Omental fat pad (tissue), 3 donors: ENCODE measurements at regions not wholly inside any gene's neighbourhood (a gene's known extent, or its start where the extent isn't known, plus 50 kb on each side); places are given as distances from the start of the nearest gene placed in this dataset.

Experiments
- ATAC-seq: fragments of 150-250 bp; one replicate; pipeline ENCODE4 v1.9.1; 2016; ENCODE audit warnings: mild to moderate bottlenecking, moderate library complexity; ENCODE audit not compliant: low FRiP score
- DNase-seq: peaks from one replicate; pipeline ENCODE4 v3.0.0-alpha.2; 2019; ENCODE audit warnings: low spot score
- TF ChIP-seq, protein P1 (sequence below), 3 donors: fragments of 450-650 bp; IDR thresholded peaks; one replicate each; pipeline ENCODE4 v1.5.1; 2016 to 2017; ENCODE audit warnings: antibody characterized with exemption in 3 of 3, mild to moderate bottlenecking in 3 of 3, moderate library complexity in 2 of 3

DNA sequence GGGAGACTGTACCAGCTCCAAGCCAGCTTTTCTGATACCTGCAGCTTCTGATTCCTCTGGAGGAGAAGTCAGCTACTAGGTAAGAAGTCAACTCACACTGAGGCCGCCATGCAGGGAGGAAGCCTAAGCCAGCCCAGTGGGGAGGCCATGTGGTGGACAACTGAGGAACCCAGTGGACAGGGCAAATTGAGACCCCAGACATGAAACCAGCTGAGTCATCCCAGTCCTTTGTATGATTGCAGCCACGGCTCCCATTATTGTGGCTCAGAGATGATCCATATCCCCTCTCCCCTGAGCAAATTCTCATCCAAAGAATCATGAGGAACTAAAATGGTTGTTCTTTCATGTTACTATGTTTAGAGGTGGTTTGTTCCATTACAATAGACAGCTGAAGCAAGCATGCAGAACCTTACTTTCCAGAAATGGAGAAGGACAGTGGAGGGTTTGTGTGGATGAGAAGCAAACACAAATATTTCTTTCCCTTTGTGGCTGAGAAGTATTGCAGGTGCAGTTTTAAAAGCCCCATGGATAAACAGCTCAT, 1147.3 kb upstream of the TMEM132C start:
- ATAC-seq (no peak), DNase-seq (no peak)
- TF ChIP-seq, protein P1, sequence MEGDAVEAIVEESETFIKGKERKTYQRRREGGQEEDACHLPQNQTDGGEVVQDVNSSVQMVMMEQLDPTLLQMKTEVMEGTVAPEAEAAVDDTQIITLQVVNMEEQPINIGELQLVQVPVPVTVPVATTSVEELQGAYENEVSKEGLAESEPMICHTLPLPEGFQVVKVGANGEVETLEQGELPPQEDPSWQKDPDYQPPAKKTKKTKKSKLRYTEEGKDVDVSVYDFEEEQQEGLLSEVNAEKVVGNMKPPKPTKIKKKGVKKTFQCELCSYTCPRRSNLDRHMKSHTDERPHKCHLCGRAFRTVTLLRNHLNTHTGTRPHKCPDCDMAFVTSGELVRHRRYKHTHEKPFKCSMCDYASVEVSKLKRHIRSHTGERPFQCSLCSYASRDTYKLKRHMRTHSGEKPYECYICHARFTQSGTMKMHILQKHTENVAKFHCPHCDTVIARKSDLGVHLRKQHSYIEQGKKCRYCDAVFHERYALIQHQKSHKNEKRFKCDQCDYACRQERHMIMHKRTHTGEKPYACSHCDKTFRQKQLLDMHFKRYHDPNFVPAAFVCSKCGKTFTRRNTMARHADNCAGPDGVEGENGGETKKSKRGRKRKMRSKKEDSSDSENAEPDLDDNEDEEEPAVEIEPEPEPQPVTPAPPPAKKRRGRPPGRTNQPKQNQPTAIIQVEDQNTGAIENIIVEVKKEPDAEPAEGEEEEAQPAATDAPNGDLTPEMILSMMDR (IDR thresholded peaks at IDR 0.05): no peak

DNA sequence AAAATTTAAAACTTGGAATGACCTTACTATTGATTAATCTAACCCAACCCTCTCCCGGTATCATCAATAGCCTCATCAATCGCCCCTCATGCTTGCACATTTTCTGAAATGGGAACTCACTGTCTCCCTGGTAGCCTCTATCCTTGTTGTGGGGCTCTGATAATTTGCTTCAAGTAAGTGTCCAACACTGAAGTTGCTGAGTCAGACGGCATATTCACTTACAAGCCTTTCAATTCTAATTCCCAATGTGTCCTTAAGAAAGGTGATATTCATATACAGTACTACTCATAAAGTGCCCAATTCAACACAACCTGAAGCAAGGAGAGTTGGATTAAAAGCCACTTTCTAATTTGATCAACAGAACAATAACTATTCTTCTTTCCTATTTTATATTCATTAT, 1146.1 kb upstream of the TMEM132C start:
- ATAC-seq: no peak
- TF ChIP-seq, protein P1 (IDR thresholded peaks at IDR 0.05): no peak
- no peak for DNase-seq

DNA sequence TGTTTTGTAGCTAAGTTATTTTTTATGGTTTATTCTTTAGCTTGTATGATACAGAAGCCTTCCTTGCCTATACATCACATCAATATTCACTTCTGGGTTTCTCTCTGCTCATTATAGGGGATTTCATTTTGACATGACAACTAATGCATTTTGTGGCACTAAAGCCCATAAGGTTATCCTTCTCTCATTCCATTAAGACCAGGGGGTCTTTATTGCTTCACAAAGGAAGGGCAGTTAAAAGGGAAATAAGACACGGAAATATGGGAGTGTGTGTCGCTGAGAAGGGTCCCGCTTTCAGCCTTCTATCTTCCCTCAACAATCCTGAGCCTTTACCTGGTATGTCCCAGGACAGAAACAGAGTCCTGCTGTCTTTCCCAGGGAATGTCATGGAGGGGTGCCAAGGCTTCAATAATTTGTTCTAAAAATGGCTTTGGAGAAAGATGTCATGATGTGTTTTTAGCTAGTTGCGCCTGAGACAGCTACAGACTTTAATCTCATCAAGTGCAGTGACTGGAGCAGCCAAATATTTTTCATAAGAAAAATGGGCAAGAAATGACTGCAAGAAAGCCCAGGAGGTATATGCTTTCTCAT, 1145.4 kb upstream of the TMEM132C start:
- TF ChIP-seq, protein P1 (IDR thresholded peaks at IDR 0.05): no peak
- ATAC-seq (no peak), DNase-seq (no peak)

DNA sequence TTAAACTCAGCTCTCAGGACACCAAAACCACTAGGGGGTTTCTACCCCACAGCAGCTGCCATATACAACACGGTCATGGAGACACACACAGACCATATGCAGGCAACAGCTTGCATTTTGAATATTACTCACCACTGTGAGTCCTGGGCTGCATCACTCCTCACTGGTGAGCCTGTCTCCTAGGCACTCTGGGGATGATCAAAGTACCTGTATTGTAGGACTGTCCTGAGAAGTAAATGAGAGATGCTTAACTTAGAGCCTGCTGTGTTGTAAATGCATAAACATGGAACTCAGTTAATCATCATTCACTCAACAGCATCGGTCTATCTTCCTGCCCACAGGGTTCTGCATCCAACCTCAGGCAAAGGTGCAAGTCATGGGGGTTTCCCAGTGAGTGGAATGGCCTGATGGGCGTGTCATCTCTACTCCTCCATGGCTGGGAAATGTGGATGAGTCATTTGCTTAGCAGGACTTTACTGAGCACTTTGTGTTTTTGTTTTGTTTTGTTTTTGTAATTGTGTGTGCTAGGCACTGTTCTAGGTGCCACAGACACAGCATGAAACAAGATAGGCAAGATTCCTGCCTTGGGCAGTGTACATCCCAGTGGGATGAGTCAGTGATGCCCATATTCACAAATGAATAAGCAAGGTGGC, 1141.2 kb upstream of the TMEM132C start:
- DNase-seq: no peak
- TF ChIP-seq, protein P1 (IDR thresholded peaks at IDR 0.05): no peak
- peak; percentile 89 for ATAC-seq

DNA sequence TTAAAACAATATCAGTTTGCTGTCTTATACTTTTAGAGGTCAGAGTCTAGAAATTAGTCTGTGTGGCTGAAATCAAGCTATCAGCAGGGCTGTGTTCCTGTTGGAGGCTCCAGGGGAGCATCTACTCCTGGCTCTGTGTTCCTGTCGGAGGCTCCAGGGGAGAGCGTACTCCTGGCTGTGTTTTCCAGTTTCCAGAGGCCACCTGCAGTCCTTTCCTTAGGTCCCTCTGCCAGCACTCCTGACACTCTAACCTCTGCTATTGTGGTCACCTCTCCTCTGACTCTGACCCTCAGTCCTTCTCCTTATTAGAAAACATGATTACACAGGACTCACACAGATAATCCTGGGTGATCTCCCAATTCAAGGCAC, 1140.7 kb upstream of the TMEM132C start:
- TF ChIP-seq, protein P1 (IDR thresholded peaks at IDR 0.05): no peak
- ATAC-seq (no peak), DNase-seq (no peak)

DNA sequence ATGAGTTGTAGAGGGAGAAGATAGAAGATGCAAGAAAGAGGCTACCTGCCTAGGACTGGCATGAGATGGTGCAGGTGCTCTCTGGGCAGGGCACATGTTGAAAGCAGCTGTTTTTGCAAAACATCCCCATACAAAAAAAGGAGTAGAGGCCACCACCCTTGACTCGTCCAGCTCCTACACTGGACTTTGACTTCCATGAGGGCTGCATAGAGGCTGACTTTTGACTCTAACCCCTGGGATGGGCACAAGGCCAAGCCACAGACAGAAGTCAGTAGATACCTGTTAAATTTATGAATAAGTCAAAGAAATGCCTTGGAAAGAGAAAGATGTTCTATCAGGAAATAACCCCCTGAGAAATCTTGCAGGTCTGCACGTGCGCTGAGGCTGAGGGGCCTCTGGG, 1139.1 kb upstream of the TMEM132C start:
- TF ChIP-seq, protein P1 (IDR thresholded peaks at IDR 0.05): no peak
- ATAC-seq (no peak), DNase-seq (no peak)
